DOHH2 (cell line): ENCODE measurements at regions not wholly inside any gene's neighbourhood (a gene's known extent, or its start where the extent isn't known, plus 50 kb on each side); places are given as distances from the start of the nearest gene placed in this dataset.

ENCODE experiments used
- H3F3A ChIP-seq: fragments of 200-600 bp; sonication (generic), shearing (Covaris generic); 2 replicates; pipeline ENCODE4 v1.6.0; 2016; ENCODE audit warnings: antibody characterized with exemption, mild to moderate bottlenecking; ENCODE audit not compliant: control insufficient read depth, insufficient read depth
- H3K27ac ChIP-seq: fragments of 200-600 bp; sonication (generic); 2 replicates; pipeline ENCODE4 v1.5.1; 2014; ENCODE audit warnings: low read depth, mild to moderate bottlenecking, low read length, moderate library complexity
- H3K27me3 ChIP-seq: fragments of 200-600 bp; sonication (generic); 2 replicates; pipeline ENCODE4 v1.6.1; 2014; ENCODE audit warnings: mild to moderate bottlenecking, low read length, mixed read lengths; ENCODE audit not compliant: control insufficient read depth
- H3K36me3 ChIP-seq: fragments of 200-600 bp; sonication (generic); 2 replicates; pipeline ENCODE4 v1.6.1; 2014; ENCODE audit warnings: mild to moderate bottlenecking, low read length, moderate library complexity, mixed read lengths; ENCODE audit not compliant: control insufficient read depth
- H3K4me1 ChIP-seq: fragments of 200-600 bp; sonication (generic); 2 replicates; pipeline ENCODE4 v1.6.1; 2014; ENCODE audit warnings: mild to moderate bottlenecking, low read length, mixed read lengths; ENCODE audit not compliant: control insufficient read depth
- H3K4me2 ChIP-seq: fragments of 200-600 bp; sonication (generic); 2 replicates; pipeline ENCODE4 v1.6.0; 2014; ENCODE audit warnings: mild to moderate bottlenecking, low read length, moderate library complexity
- H3K4me3 ChIP-seq: fragments of 200-600 bp; sonication (generic); 2 replicates; pipeline ENCODE4 v1.5.1; 2014; ENCODE audit warnings: mild to moderate bottlenecking, low read length, mixed read lengths
- H3K79me2 ChIP-seq: fragments of 200-600 bp; sonication (generic); 2 replicates; pipeline ENCODE4 v1.6.1; 2014; ENCODE audit warnings: mild to moderate bottlenecking, low read length, mixed read lengths; ENCODE audit not compliant: control insufficient read depth
- H3K9me2 ChIP-seq: fragments of 200-600 bp; sonication (generic); replicated peaks from 2 replicates; pipeline ENCODE4 v1.6.1; 2014; ENCODE audit warnings: mild to moderate bottlenecking, low read length, mixed read lengths; ENCODE audit not compliant: control insufficient read depth
- H3K9me3 ChIP-seq: fragments of 200-600 bp; sonication (generic); 2 replicates; pipeline ENCODE4 v1.6.1; 2014; ENCODE audit warnings: antibody characterized with exemption, low read length, mixed read lengths; ENCODE audit not compliant: control insufficient read depth, insufficient read depth
- H4K20me1 ChIP-seq: fragments of 200-600 bp; sonication (generic); 2 replicates; pipeline ENCODE4 v1.6.0; 2014; ENCODE audit warnings: low read depth, mild to moderate bottlenecking, antibody characterized with exemption, low read length, moderate library complexity; ENCODE audit not compliant: control insufficient read depth, insufficient read depth
- EZH2phosphoT487 ChIP-seq: fragments of 200-600 bp; sonication (generic); IDR thresholded peaks from 2 replicates; pipeline ENCODE4 v1.6.1; 2017; ENCODE audit warnings: borderline replicate concordance, mild to moderate bottlenecking, antibody characterized with exemption, low read length, moderate library complexity, mixed read lengths
- TF ChIP-seq, protein P1 (sequence below): fragments of 200-600 bp; sonication (generic); IDR thresholded peaks from one replicate; pipeline ENCODE4 v1.5.1; 2014; ENCODE audit warnings: antibody characterized with exemption, mild to moderate bottlenecking, low read depth, low read length; ENCODE audit not compliant: poor library complexity, severe bottlenecking

DNA sequence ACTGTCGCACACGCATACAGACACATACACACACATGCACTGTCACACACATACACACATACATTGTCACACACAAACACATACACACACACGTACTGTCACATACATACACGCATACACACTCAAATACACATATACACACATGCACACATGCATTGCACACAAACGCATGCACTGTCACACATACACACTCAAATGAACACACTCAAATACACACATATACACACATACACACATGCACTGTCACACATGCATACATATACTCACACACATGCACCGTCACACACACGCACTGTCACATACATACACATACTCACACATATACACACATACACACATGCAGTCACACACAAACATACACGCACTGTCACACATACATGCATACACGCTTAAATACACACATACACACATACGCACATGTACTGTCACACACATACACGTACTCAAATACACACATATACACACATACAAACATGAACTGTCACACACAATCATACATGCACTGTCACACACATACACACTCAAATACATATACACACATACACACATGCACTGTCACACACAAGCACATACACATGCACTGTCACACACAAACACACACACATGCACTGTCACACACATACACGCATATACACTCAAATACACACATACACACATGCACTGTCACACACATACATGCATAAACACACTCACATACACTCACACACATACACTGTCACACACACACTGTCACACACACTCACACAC, 548.6 kb upstream of the BTBD3 start:
- no peaks in the 10 kb centered on the region for H3K36me3 ChIP-seq
- no peak overlapping the region for H3K4me2 ChIP-seq
- H3K27ac ChIP-seq = no peak overlapping the region
- H3F3A ChIP-seq = no peaks in the 10 kb centered on the region
- no peaks in the 10 kb centered on the region for H3K4me1 ChIP-seq
- no peaks in the 10 kb centered on the region for H3K79me2 ChIP-seq
- H4K20me1 ChIP-seq = no peaks in the 10 kb centered on the region
- H3K4me3 ChIP-seq = no peak overlapping the region
- TF ChIP-seq EZH2phosphoT487 = no peak
- TF ChIP-seq, protein P1, sequence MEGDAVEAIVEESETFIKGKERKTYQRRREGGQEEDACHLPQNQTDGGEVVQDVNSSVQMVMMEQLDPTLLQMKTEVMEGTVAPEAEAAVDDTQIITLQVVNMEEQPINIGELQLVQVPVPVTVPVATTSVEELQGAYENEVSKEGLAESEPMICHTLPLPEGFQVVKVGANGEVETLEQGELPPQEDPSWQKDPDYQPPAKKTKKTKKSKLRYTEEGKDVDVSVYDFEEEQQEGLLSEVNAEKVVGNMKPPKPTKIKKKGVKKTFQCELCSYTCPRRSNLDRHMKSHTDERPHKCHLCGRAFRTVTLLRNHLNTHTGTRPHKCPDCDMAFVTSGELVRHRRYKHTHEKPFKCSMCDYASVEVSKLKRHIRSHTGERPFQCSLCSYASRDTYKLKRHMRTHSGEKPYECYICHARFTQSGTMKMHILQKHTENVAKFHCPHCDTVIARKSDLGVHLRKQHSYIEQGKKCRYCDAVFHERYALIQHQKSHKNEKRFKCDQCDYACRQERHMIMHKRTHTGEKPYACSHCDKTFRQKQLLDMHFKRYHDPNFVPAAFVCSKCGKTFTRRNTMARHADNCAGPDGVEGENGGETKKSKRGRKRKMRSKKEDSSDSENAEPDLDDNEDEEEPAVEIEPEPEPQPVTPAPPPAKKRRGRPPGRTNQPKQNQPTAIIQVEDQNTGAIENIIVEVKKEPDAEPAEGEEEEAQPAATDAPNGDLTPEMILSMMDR = no peak
- H3K9me3 ChIP-seq = peaks cover 12% of the 10 kb centered on the region; the same call in 1 of the 2 replicates
- no peaks in the 10 kb centered on the region for H3K27me3 ChIP-seq
- H3K9me2 ChIP-seq = no peaks in the 10 kb centered on the region

DNA sequence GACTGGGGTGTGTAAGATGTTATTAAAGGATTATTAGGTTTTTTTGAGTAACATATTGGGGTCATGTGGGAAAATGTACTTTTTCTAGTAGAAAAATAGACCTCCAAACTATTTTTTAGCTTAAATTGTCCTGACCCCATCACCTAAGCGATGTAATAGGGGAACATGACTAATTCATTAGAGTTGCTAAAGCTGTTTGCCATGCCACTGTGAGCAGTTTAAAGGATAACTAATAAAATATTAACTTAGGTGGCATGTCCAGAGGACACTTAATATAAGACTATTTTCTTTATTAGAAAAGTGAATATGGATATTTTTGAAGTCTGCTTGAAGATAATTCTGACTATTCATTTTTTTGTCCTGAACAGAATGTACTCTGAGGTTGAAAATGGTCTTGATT, 545.9 kb upstream of the BTBD3 start:
- no peak overlapping the region for H3K4me2 ChIP-seq

DNA sequence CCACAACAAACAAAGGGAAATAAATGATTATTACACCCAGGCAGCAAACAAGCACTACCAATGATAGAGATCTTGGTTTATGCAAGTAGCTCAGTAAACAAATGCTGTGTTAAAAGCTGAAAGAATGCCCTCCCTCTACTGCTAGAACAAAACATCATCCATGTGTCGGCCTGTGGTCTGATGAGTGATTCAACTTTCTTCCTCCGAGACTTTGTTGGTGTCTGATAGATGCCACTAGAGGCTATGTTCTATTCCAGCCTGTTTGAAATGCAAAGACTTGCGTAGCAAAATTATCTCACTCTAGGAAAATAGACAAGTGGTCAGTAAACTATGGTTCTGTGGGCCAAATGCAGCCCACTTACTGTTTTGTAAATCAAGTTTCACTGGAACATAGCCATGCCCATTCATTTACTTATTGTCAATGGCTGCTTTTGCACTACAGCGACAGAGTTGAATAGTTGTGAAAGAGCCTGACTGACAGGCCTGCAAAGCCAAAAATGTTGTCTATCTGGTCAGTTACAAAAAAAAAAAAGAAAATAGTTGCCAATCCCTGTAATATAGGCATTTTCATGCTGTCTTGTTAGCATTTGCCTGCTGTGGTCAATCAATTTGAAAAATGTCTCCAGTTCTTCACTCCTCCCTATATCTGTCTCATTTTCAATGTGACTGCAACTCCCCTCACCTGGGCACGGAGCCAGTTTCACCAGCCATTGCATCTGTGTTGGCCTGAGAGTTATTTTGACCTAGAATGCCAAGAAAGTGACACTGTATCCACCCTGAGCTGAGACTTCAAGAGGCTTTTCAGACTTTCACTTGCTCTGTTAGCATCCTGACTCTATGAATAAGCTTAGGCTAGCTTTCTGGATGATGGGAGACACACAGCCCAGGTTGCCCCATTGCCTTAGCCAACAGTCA, 544.6 kb upstream of the BTBD3 start:
- Histone ChIP-seq H3K27me3 (no peaks in the 10 kb centered on the region), H3K4me1 (no peaks in the 10 kb centered on the region), H3K79me2 (no peaks in the 10 kb centered on the region), H3K36me3 (no peaks in the 10 kb centered on the region), H3F3A (no peaks in the 10 kb centered on the region), H3K9me2 (no peaks in the 10 kb centered on the region), H3K9me3 (peaks cover 12% of the 10 kb centered on the region; the same call in 1 of the 2 replicates), H4K20me1 (no peaks in the 10 kb centered on the region), H3K4me2 (no peak overlapping the region), H3K27ac (no peak overlapping the region), H3K4me3 (no peak overlapping the region)
- no peak for TF ChIP-seq EZH2phosphoT487
- TF ChIP-seq, protein P1 = no peak

More for the DNA sequence above, 545.9 kb upstream of the BTBD3 start:
- Histone ChIP-seq H3K4me1 (no peaks in the 10 kb centered on the region), H3K9me2 (no peaks in the 10 kb centered on the region), H3K27ac (no peak overlapping the region), H4K20me1 (no peaks in the 10 kb centered on the region), H3F3A (no peaks in the 10 kb centered on the region), H3K36me3 (no peaks in the 10 kb centered on the region), H3K27me3 (no peaks in the 10 kb centered on the region), H3K4me3 (no peak overlapping the region), H3K79me2 (no peaks in the 10 kb centered on the region), H3K9me3 (peaks cover 12% of the 10 kb centered on the region; the same call in 1 of the 2 replicates)
- TF ChIP-seq, protein P1 = no peak
- TF ChIP-seq EZH2phosphoT487 = no peak
